SK-N-SH (cell line): ENCODE measurements at regions not wholly inside any gene's neighbourhood (a gene's known extent, or its start where the extent isn't known, plus 50 kb on each side); places are given as distances from the start of the nearest gene placed in this dataset.

Experiments used
- CTCF ChIA-PET: fragments of 300-600, 350-600 bp; formaldehyde crosslinking; extraction: SDS; loops from one replicate; lab custom pipeline; 2021; lab: Yijun Ruan, JAX
- POLR2A ChIA-PET: fragments of 350-600 bp; sonication (Branson Sonifier 250); formaldehyde crosslinking; extraction: SDS; loops from one replicate; lab custom pipeline; 2020; ENCODE audit warnings: antibody characterized with exemption, inconsistent platforms; lab: Yijun Ruan, JAX
- DNase-seq: peaks from one replicate; pipeline ENCODE4 v3.0.0; 2012
- H2AFZ ChIP-seq: fragments of 200-600 bp; sonication (generic); 2 replicates; pipeline ENCODE4 v1.8.1; 2016; ENCODE audit warnings: antibody characterized with exemption, mild to moderate bottlenecking, low read depth
- H3F3A ChIP-seq: fragments of 200-600 bp; sonication (generic); replicated peaks from 2 replicates; pipeline ENCODE3; 2016; ENCODE audit warnings: antibody characterized with exemption, mild to moderate bottlenecking; ENCODE audit not compliant: insufficient read depth
- H3K27ac ChIP-seq, 2 experiments: fragments of 200-500 bp in 1 of 2; fragments of 200-600 bp in 1 of 2; sonication (Bioruptor generic) in 1 of 2; sonication (generic), shearing (Covaris generic) in 1 of 2; 2 replicates each; pipeline versions ENCODE4 v1.5.1 to v1.6.1; 2014 to 2016; ENCODE audit warnings: low read depth in 2 of 2, inconsistent platforms in 1 of 2, low read length in 1 of 2, mild to moderate bottlenecking in 1 of 2, mixed read lengths in 1 of 2
- H3K27me3 ChIP-seq: fragments of 200-600 bp; sonication (generic), shearing (Covaris generic); 2 replicates; pipeline ENCODE4 v1.6.1; 2016; ENCODE audit warnings: mixed run types; ENCODE audit not compliant: insufficient read depth
- H3K36me3 ChIP-seq, 2 experiments: fragments of 200-500 bp in 1 of 2; fragments of 200-600 bp in 1 of 2; sonication (Bioruptor generic) in 1 of 2; sonication (generic) in 1 of 2; replicated peaks in 1 of 2; 2 replicates each; pipeline versions ENCODE3 to v1.5.1; 2014 to 2016; ENCODE audit warnings: low read length in 1 of 2, mild to moderate bottlenecking in 1 of 2; ENCODE audit not compliant: insufficient read depth in 2 of 2, control insufficient read depth in 1 of 2
- H3K4me1 ChIP-seq, 2 experiments: fragments of 200-500 bp in 1 of 2; fragments of 200-600 bp in 1 of 2; sonication (Bioruptor generic) in 1 of 2; sonication (generic), shearing (Covaris generic) in 1 of 2; 2 replicates each; pipeline versions ENCODE4 v1.5.1 to v1.6.1; 2014 to 2016; ENCODE audit warnings: low read depth in 1 of 2, low read length in 1 of 2, mixed run types in 1 of 2; ENCODE audit not compliant: insufficient read depth in 2 of 2, control insufficient read depth in 1 of 2
- H3K4me2 ChIP-seq: fragments of 200-600 bp; sonication (generic), shearing (Covaris generic); 2 replicates; pipeline ENCODE4 v1.6.1; 2017; ENCODE audit warnings: mixed run types
- H3K4me3 ChIP-seq, 2 experiments: fragments of 200-500 bp in 1 of 2; fragments of 200-600 bp in 1 of 2; sonication (Bioruptor generic) in 1 of 2; sonication (generic), shearing (Covaris generic) in 1 of 2; 2 replicates each; pipeline versions ENCODE4 v1.5.1 to v1.8.1; 2014 to 2016; ENCODE audit warnings: low read depth in 2 of 2, inconsistent platforms in 1 of 2, low read length in 1 of 2, mild to moderate bottlenecking in 1 of 2, mixed read lengths in 1 of 2, moderate library complexity in 1 of 2
- H3K79me2 ChIP-seq: fragments of 200-600 bp; sonication (generic); 2 replicates; pipeline ENCODE4 v1.8.1; 2017; ENCODE audit warnings: mild to moderate bottlenecking; ENCODE audit not compliant: insufficient read depth
- H3K9ac ChIP-seq: fragments of 200-600 bp; sonication (generic); 2 replicates; pipeline ENCODE4 v1.6.1; 2017; ENCODE audit warnings: mixed run types
- H3K9me2 ChIP-seq: fragments of 200-600 bp; sonication (generic); 2 replicates; pipeline ENCODE4 v1.6.1; 2017; ENCODE audit warnings: mixed run types
- H3K9me3 ChIP-seq: fragments of 200-600 bp; sonication (generic); 2 replicates; pipeline ENCODE4 v1.6.1; 2017; ENCODE audit warnings: mixed run types, mild to moderate bottlenecking, moderate library complexity
- H4K20me1 ChIP-seq: fragments of 200-600 bp; sonication (generic); 2 replicates; pipeline ENCODE4 v1.6.1; 2017; ENCODE audit warnings: mild to moderate bottlenecking, mixed run types; ENCODE audit not compliant: insufficient read depth
- CHD2 ChIP-seq: fragments of 150-350 bp; IDR thresholded peaks from 2 replicates; pipeline ENCODE4 v1.6.1; 2018; ENCODE audit warnings: low read length; ENCODE audit not compliant: partially characterized antibody
- ELF1 ChIP-seq: IDR thresholded peaks from 2 replicates; pipeline ENCODE4 v1.4.0; 2012
- EP300 ChIP-seq, 2 experiments: IDR thresholded peaks; 2 replicates each; pipeline versions ENCODE4 v1.4.0 to v1.6.1; 2012; ENCODE audit warnings: borderline replicate concordance in 1 of 2, low read depth in 1 of 2, low read length in 1 of 2
- EZH2phosphoT487 ChIP-seq: fragments of 200-600 bp; sonication (generic); IDR thresholded peaks from 2 replicates; pipeline ENCODE4 v1.6.1; 2017; ENCODE audit warnings: low read depth, mixed run types, mild to moderate bottlenecking, antibody characterized with exemption, moderate library complexity, borderline replicate concordance
- FOXJ3 ChIP-seq: sonication (generic); formaldehyde crosslinking; IDR thresholded peaks from 2 replicates; pipeline ENCODE4 v1.5.1; 2020; ENCODE audit warnings: mild to moderate bottlenecking, missing genetic modification reagents
- GABPA ChIP-seq: IDR thresholded peaks from 2 replicates; pipeline ENCODE4 v1.4.0; 2012; ENCODE audit warnings: low read depth, mild to moderate bottlenecking
- GATA2 ChIP-seq: sonication (generic); formaldehyde crosslinking; IDR thresholded peaks from 2 replicates; pipeline ENCODE4 v1.5.0; 2020; ENCODE audit warnings: mild to moderate bottlenecking, missing genetic modification reagents
- IRF3 ChIP-seq: fragments of 150-350 bp; IDR thresholded peaks from 2 replicates; pipeline ENCODE4 v1.6.1; 2016; ENCODE audit warnings: mild to moderate bottlenecking, low read depth, low read length
- JUND ChIP-seq: IDR thresholded peaks from 2 replicates; pipeline ENCODE4 v1.4.0; 2012
- PBX3 ChIP-seq: IDR thresholded peaks from 2 replicates; pipeline ENCODE4; 2012
- POLR2AphosphoS5 ChIP-seq: IDR thresholded peaks from 2 replicates; pipeline ENCODE4 v1.6.1; 2012; ENCODE audit warnings: low read depth, low read length
- RAD21 ChIP-seq: IDR thresholded peaks from 2 replicates; pipeline ENCODE4 v1.6.1; 2012; ENCODE audit warnings: mild to moderate bottlenecking, low read length
- REST ChIP-seq: IDR thresholded peaks from 2 replicates; pipeline ENCODE4 v1.6.1; 2012; ENCODE audit warnings: mild to moderate bottlenecking, low read depth, low read length, moderate library complexity
- SIN3A ChIP-seq: IDR thresholded peaks from 2 replicates; pipeline ENCODE4 v1.6.1; 2012; ENCODE audit warnings: low read depth, mild to moderate bottlenecking, low read length, moderate library complexity, borderline replicate concordance
- TAF1 ChIP-seq: IDR thresholded peaks from 2 replicates; pipeline ENCODE4 v1.6.1; 2012; ENCODE audit warnings: low read depth, mild to moderate bottlenecking, low read length, moderate library complexity, borderline replicate concordance
- TEAD4 ChIP-seq: IDR thresholded peaks from 2 replicates; pipeline ENCODE4 v1.4.0; 2012; ENCODE audit warnings: mild to moderate bottlenecking, borderline replicate concordance; ENCODE audit not compliant: insufficient read depth
- YY1 ChIP-seq: IDR thresholded peaks from 2 replicates; pipeline ENCODE4 v1.4.0; 2012; ENCODE audit warnings: low read depth, mild to moderate bottlenecking
- whole genome bisulfite sequencing: methylation state at CpG from one replicate; pipeline ENCODE4 v1.1.6; 2017; ENCODE audit warnings: low lambda C conversion rate; 5-methylcytosine and 5-hydroxymethylcytosine counted together

GRCh38 chr22:27408068-27408467, 393.5 kb downstream of the MN1 start:
- TF ChIP-seq TAF1 = no peak
- TF ChIP-seq TEAD4 = no peak
- TF ChIP-seq EP300 (IDR thresholded peaks at IDR 0.05; ENCODE audit: borderline replicate concordance in 1 of 2, low read depth in 1 of 2, low read length in 1 of 2) = no peak
- TF ChIP-seq RAD21 = no peak
- no peak for TF ChIP-seq GATA2
- no peak for TF ChIP-seq PBX3
- TF ChIP-seq YY1 = no peak
- no peak for TF ChIP-seq REST
- no peak for TF ChIP-seq ELF1
- no peak for TF ChIP-seq GABPA
- TF ChIP-seq CHD2 = no peak
- no peak for TF ChIP-seq JUND
- TF ChIP-seq EZH2phosphoT487 = no peak
- TF ChIP-seq POLR2AphosphoS5 = no peak
- TF ChIP-seq IRF3 = no peak
- TF ChIP-seq FOXJ3 (CRISPR knock-in tag) = no peak
- TF ChIP-seq SIN3A = no peak
- H3K9ac ChIP-seq = no peak overlapping the region
- no peak for DNase-seq
- no peaks in the 10 kb centered on the region for H3K9me2 ChIP-seq
- no peak overlapping the region for H3K4me3 ChIP-seq
- no peak overlapping the region for H3K4me2 ChIP-seq
- no peaks in the 10 kb centered on the region for H3K79me2 ChIP-seq
- H3K9me3 ChIP-seq = no peaks in the 10 kb centered on the region
- ChIA-PET CTCF (interaction anchor here (1.0 to 1.4 kb wide), 2 partner anchors 26 to 652 kb away, joined by 3 to 4 read pairs; no protein-coding TSS in a partner anchor), POLR2A (no interaction called here)
- H3K27ac ChIP-seq = no peak overlapping the region
- H3K27me3 ChIP-seq = no peaks in the 10 kb centered on the region
- H4K20me1 ChIP-seq = no peaks in the 10 kb centered on the region
- WGBS = 58% methylated on average over 2 of the region's 2 CpGs
- H3F3A ChIP-seq = no peaks in the 10 kb centered on the region
- H2AFZ ChIP-seq = no peak overlapping the region
- no peaks in the 10 kb centered on the region for H3K36me3 ChIP-seq
- H3K4me1 ChIP-seq = no peaks in the 10 kb centered on the region
